ENCODE measurements at regions not wholly inside any gene's neighbourhood (a gene's known extent, or its start where the extent isn't known, plus 50 kb on each side); places are given as distances from the start of the nearest gene placed in this dataset.

DNA sequence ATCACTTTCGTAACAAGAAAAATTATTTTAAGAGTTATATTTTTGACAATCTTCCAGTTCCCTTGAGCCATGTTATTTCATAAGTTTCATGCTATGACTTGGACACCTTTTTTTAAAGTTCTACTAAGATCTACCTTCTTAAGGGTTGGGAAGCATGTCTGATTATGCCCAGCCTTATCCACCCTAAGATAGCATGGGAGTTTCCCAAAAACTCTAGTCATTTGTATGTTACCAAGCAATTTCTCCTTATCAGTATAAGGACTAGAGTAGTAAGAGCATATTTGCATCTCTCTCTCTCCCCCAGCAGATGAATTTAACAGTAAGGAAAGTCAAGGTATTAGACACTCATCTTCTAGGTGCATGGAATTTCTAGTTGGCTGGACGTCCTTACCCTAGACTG is 85.1 kb upstream of the NTRK3 start:
- H3K4me3 ChIP-seq (ENCODE audit: low read length), result no peak overlapping the region
- no peaks in the 10 kb centered on the region for H3K36me3 ChIP-seq (ENCODE audit: control insufficient read depth, insufficient read depth, low read length)
- WGBS (ENCODE audit: insufficient coverage, insufficient read length), result no CpG with 5 or more reads among the region's 2 CpGs
- H3K27me3 ChIP-seq (ENCODE audit: control insufficient read depth, insufficient read depth, low read length), result no peaks in the 10 kb centered on the region
- no peak overlapping the region for H3K27ac ChIP-seq (ENCODE audit: low read length)
- H3K9me3 ChIP-seq (ENCODE audit: control insufficient read depth, insufficient read depth, low read length), result no peaks in the 10 kb centered on the region
- H3K4me1 ChIP-seq (ENCODE audit: control insufficient read depth, insufficient read depth, low read length), result no peaks in the 10 kb centered on the region
- DNase-seq (ENCODE audit: low read depth, low spot score), result no peak

DNA sequence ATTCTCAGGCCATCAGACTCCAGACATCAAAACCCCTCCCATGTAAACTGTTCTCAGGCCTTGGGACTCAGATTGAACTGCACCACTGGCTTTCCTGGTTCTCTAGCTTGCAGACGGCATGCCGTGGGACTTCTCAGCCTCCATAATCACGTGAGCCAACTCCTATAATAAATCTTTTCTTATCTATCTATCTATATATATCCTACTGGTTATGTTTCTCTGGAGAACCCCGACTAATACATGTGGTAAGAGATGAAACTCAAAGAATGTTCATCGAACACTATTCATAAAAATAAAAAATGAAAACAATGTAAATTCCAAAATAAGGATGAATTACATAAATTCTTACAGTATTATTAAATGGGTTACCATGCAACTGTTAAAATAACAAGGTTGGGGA is 84.5 kb upstream of the NTRK3 start:
- H3K4me3 ChIP-seq (ENCODE audit: low read length), result no peak overlapping the region
- DNase-seq (ENCODE audit: low read depth, low spot score), result no peak

DNA sequence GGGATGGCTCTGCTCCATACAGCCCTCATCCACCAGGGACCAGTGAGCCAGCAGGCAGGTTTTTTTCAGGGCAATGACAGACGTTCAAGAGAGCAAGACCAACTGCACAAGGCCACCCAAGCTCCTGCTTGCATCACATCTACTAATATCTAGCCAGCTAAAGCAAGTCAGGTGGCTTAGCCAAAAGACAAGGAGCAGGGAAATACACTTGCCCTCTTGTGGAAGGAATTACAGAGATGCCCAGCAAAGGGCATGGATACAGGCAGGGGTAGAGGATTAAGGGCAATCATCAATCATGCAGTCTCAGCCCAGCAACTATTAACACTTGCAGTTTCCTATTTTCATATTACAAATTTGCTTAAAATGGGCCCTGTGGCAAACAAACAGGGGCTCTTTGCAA is 81.5 kb upstream of the NTRK3 start:
- no CpG with 5 or more reads among the region's 1 CpG for WGBS (ENCODE audit: insufficient coverage, insufficient read length)
- no peak overlapping the region for H3K4me3 ChIP-seq (ENCODE audit: low read length)
- no peaks in the 10 kb centered on the region for H3K27me3 ChIP-seq (ENCODE audit: control insufficient read depth, insufficient read depth, low read length)
- H3K27ac ChIP-seq (ENCODE audit: low read length), result no peak overlapping the region
- H3K4me1 ChIP-seq (ENCODE audit: control insufficient read depth, insufficient read depth, low read length), result no peaks in the 10 kb centered on the region
- DNase-seq (ENCODE audit: low read depth, low spot score), result no peak
- H3K9me3 ChIP-seq (ENCODE audit: control insufficient read depth, insufficient read depth, low read length), result no peaks in the 10 kb centered on the region
- H3K36me3 ChIP-seq (ENCODE audit: control insufficient read depth, insufficient read depth, low read length), result no peaks in the 10 kb centered on the region

More for the DNA sequence above, 84.5 kb upstream of the NTRK3 start:
- H3K27ac ChIP-seq (ENCODE audit: low read length), result no peak overlapping the region
- H3K36me3 ChIP-seq (ENCODE audit: control insufficient read depth, insufficient read depth, low read length), result no peaks in the 10 kb centered on the region
- H3K9me3 ChIP-seq (ENCODE audit: control insufficient read depth, insufficient read depth, low read length), result no peaks in the 10 kb centered on the region
- H3K27me3 ChIP-seq (ENCODE audit: control insufficient read depth, insufficient read depth, low read length), result no peaks in the 10 kb centered on the region
- no CpG with 5 or more reads among the region's 5 CpGs for WGBS (ENCODE audit: insufficient coverage, insufficient read length)
- no peaks in the 10 kb centered on the region for H3K4me1 ChIP-seq (ENCODE audit: control insufficient read depth, insufficient read depth, low read length)

DNA sequence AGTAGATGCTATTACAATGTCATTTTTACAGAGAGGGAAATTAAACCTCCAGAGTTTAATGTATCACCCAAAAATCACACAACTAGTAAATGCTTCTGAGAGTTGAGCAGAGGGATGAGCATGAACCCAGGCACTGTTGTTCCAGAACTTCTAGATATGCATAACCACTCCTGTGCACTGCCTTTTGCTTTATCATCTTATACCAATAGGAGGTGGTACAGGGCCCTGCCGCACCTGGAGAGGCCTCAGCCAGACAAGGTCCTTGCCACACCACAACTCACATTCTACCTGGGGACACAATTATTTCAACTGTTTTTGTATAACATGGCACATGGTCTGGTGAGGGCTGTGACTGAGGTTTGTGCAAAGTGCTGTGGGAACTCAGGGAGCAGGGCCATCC is 78.5 kb upstream of the NTRK3 start:
- Histone ChIP-seq H3K9me3 (ENCODE audit: control insufficient read depth, insufficient read depth, low read length) (no peaks in the 10 kb centered on the region), H3K27ac (ENCODE audit: low read length) (no peak overlapping the region), H3K4me1 (ENCODE audit: control insufficient read depth, insufficient read depth, low read length) (no peaks in the 10 kb centered on the region), H3K36me3 (ENCODE audit: control insufficient read depth, insufficient read depth, low read length) (no peaks in the 10 kb centered on the region), H3K27me3 (ENCODE audit: control insufficient read depth, insufficient read depth, low read length) (no peaks in the 10 kb centered on the region), H3K4me3 (ENCODE audit: low read length) (no peak overlapping the region)
- no peak for DNase-seq (ENCODE audit: low read depth, low spot score)
- no CpG with 5 or more reads among the region's 1 CpG for WGBS (ENCODE audit: insufficient coverage, insufficient read length)

DNA sequence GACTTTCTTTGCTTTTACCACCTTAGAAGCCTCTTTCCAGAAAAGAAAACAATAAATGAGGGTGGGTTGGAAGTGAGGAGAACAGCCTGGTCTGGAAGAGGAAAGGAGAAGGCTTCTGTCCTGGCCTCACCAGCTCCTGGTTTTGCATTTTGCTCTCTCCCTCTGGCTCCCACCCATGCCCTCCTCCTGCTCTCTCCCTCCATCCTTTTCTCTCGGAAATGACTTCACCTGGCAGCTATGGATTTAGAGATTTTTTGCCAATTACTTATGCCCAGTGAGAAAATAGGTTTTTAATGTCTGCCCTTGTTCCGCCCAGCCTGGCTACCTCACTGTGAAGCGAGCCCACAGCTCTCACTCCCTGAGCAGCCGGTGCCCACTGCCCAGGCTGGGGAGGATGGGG is 77.9 kb upstream of the NTRK3 start:
- Histone ChIP-seq H3K36me3 (ENCODE audit: control insufficient read depth, insufficient read depth, low read length) (no peaks in the 10 kb centered on the region), H3K4me3 (ENCODE audit: low read length) (no peak overlapping the region), H3K27ac (ENCODE audit: low read length) (no peak overlapping the region), H3K4me1 (ENCODE audit: control insufficient read depth, insufficient read depth, low read length) (no peaks in the 10 kb centered on the region), H3K9me3 (ENCODE audit: control insufficient read depth, insufficient read depth, low read length) (no peaks in the 10 kb centered on the region), H3K27me3 (ENCODE audit: control insufficient read depth, insufficient read depth, low read length) (no peaks in the 10 kb centered on the region)
- DNase-seq (ENCODE audit: low read depth, low spot score), result no peak
- no CpG with 5 or more reads among the region's 4 CpGs for WGBS (ENCODE audit: insufficient coverage, insufficient read length)

DNA sequence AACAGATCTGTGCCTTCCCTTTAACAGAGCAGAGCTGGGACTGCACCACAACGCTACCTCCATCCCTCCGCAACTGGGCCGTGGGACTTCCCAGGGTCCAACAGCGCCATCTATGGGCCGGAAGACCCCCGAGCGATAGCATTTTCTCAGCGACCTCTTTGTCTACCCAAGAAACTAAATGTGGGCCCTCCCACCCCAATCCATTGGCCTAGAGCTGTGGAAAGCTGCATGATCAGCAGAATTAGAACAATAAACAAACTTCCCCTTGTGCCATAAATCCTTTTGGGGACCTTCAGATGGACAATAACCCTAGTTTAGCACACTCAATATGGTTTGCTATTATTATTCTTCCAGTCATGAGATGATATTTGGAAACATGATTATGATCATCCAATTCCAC is 74.8 kb upstream of the NTRK3 start:
- H3K4me1 ChIP-seq (ENCODE audit: control insufficient read depth, insufficient read depth, low read length), result no peaks in the 10 kb centered on the region
- no CpG with 5 or more reads among the region's 8 CpGs for WGBS (ENCODE audit: insufficient coverage, insufficient read length)
- no peaks in the 10 kb centered on the region for H3K27me3 ChIP-seq (ENCODE audit: control insufficient read depth, insufficient read depth, low read length)
- peak; percentile 73 for DNase-seq (ENCODE audit: low read depth, low spot score)
- H3K36me3 ChIP-seq (ENCODE audit: control insufficient read depth, insufficient read depth, low read length), result no peaks in the 10 kb centered on the region
- H3K4me3 ChIP-seq (ENCODE audit: low read length), result no peak overlapping the region
- no peaks in the 10 kb centered on the region for H3K9me3 ChIP-seq (ENCODE audit: control insufficient read depth, insufficient read depth, low read length)
- H3K27ac ChIP-seq (ENCODE audit: low read length), result no peak overlapping the region

DNA sequence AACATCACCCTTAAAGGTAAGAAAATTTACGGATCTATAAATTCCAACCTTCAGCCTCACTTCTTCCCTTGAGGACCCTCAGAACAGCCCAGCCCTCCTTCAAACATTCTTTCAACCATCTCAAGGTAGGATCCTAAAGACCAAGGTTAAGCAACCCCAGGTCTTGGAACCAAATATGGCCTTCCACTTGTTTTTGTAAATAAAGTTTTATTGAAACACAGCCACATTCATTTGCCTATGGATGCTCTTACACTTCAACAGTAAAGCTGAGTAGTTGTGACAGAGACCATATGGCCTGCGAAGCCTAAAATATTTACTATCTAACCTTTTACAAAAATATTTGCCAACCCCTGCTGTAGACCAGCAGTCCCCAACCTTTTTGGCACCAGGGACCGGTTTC is 70.4 kb upstream of the NTRK3 start:
- Histone ChIP-seq H3K4me1 (ENCODE audit: control insufficient read depth, insufficient read depth, low read length) (no peaks in the 10 kb centered on the region), H3K27ac (ENCODE audit: low read length) (no peak overlapping the region), H3K9me3 (ENCODE audit: control insufficient read depth, insufficient read depth, low read length) (no peaks in the 10 kb centered on the region), H3K4me3 (ENCODE audit: low read length) (no peak overlapping the region), H3K27me3 (ENCODE audit: control insufficient read depth, insufficient read depth, low read length) (no peaks in the 10 kb centered on the region), H3K36me3 (ENCODE audit: control insufficient read depth, insufficient read depth, low read length) (no peaks in the 10 kb centered on the region)
- WGBS (ENCODE audit: insufficient coverage, insufficient read length), result no CpG with 5 or more reads among the region's 3 CpGs
- no peak for DNase-seq (ENCODE audit: low read depth, low spot score)

DNA sequence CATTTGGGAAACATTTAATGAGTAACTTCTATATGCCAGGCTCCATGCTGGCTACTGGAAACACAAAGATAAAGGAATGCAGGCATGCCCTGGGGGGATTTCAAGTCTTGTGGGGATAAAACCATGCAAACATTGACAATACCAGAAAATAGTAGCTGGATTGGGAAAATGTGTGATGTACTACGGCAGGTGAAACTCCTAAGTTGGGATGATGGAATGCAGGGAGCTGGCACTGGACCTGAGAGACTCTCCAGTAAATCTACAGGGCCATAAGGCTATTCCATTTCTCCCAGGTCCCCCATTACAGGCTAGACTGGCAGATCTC is 68.2 kb upstream of the NTRK3 start:
- H3K27me3 ChIP-seq (ENCODE audit: control insufficient read depth, insufficient read depth, low read length), result no peaks in the 10 kb centered on the region
- H3K27ac ChIP-seq (ENCODE audit: low read length), result no peak overlapping the region
- DNase-seq (ENCODE audit: low read depth, low spot score), result no peak
- H3K36me3 ChIP-seq (ENCODE audit: control insufficient read depth, insufficient read depth, low read length), result no peaks in the 10 kb centered on the region
- no peak overlapping the region for H3K4me3 ChIP-seq (ENCODE audit: low read length)
- H3K4me1 ChIP-seq (ENCODE audit: control insufficient read depth, insufficient read depth, low read length), result no peaks in the 10 kb centered on the region
- WGBS (ENCODE audit: insufficient coverage, insufficient read length), result no CpG with 5 or more reads among the region's 1 CpG
- no peaks in the 10 kb centered on the region for H3K9me3 ChIP-seq (ENCODE audit: control insufficient read depth, insufficient read depth, low read length)

DNA sequence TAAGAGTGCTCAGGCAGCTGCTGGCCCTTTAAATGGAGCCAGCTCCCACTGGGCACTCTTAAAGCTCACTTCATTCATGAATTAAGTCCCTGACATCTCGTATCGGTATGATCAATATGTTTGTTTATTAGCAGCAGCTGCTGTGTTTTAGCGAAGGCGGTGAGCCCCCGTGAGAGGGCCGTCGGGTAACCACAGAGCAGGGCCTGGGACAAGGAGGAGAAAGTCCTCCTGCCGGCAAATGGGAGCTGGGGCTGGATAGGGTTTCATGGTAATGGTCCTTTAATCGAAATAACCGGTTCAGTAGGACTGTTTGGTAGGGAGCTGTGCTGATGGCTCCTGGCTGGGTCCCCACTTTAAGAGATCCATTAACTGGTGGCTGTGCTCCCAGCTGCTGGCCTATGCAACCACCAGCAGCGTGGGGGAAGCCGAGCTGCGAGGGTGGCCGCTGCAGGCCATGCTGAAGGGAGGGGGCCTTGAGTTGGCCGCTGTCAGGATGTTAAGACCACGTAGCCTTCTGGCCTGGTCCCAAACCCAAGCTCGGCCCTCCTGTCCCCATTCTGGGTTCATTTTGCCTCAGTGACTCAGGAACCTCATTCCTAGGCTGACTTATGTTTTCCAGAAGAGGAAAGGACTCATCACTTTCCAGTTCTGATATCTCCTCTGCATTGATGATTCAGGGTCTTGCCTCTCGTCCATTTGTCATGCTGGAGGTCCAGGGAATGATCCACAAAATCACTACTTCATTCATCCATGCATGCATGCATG is 67.6 kb upstream of the NTRK3 start:
- no peaks in the 10 kb centered on the region for H3K27me3 ChIP-seq (ENCODE audit: control insufficient read depth, insufficient read depth, low read length)
- H3K9me3 ChIP-seq (ENCODE audit: control insufficient read depth, insufficient read depth, low read length), result no peaks in the 10 kb centered on the region
- no peak for DNase-seq (ENCODE audit: low read depth, low spot score)
- no peaks in the 10 kb centered on the region for H3K4me1 ChIP-seq (ENCODE audit: control insufficient read depth, insufficient read depth, low read length)
- no CpG with 5 or more reads among the region's 18 CpGs for WGBS (ENCODE audit: insufficient coverage, insufficient read length)
- H3K4me3 ChIP-seq (ENCODE audit: low read length), result no peak overlapping the region
- H3K36me3 ChIP-seq (ENCODE audit: control insufficient read depth, insufficient read depth, low read length), result no peaks in the 10 kb centered on the region
- H3K27ac ChIP-seq (ENCODE audit: low read length), result no peak overlapping the region

DNA sequence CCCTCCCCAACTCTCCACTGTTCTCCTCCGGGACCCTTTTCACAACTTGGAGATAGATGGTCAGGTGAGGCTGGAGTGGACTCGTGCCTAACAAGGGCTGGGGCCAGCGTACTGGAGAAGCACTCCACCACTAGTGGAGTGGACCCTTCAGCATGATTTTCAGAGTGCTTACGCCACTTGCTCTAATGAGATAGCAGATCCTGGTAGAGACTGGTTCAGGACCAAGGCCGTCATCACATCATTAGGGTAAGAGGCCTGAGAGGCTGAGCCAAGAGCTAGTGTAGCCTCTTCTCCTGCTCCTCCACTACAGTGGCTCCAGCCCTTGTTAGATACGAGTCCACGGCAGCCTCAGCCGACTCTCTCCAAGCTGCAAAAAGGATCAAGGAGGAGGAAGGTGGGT is 66.9 kb upstream of the NTRK3 start:
- Histone ChIP-seq H3K27me3 (ENCODE audit: control insufficient read depth, insufficient read depth, low read length) (no peaks in the 10 kb centered on the region), H3K27ac (ENCODE audit: low read length) (no peak overlapping the region), H3K4me3 (ENCODE audit: low read length) (no peak overlapping the region), H3K4me1 (ENCODE audit: control insufficient read depth, insufficient read depth, low read length) (no peaks in the 10 kb centered on the region), H3K36me3 (ENCODE audit: control insufficient read depth, insufficient read depth, low read length) (no peaks in the 10 kb centered on the region), H3K9me3 (ENCODE audit: control insufficient read depth, insufficient read depth, low read length) (no peaks in the 10 kb centered on the region)
- WGBS (ENCODE audit: insufficient coverage, insufficient read length), result no CpG with 5 or more reads among the region's 8 CpGs
- no peak for DNase-seq (ENCODE audit: low read depth, low spot score)

DNA sequence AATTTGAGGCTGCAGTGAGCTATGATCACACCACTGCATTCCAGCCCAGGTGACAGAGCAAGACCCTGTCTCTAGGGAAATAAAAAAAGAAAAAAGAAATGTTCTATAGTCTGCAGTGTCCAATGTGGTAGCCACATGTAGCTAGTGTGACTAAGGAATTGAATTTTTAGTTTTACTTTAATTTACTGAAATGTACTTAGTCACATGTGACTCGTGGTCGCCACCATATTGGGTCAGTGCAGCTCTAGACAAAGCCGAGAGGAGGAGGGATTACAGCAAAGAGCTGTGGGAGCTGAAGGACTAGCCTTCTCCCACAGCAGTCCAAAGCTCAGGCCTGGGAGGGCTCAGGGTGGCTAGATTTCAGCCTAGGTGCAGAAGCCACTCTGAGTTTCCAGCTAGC is 65.9 kb upstream of the NTRK3 start:
- Histone ChIP-seq H3K27ac (ENCODE audit: low read length) (no peak overlapping the region), H3K36me3 (ENCODE audit: control insufficient read depth, insufficient read depth, low read length) (no peaks in the 10 kb centered on the region), H3K9me3 (ENCODE audit: control insufficient read depth, insufficient read depth, low read length) (no peaks in the 10 kb centered on the region), H3K4me1 (ENCODE audit: control insufficient read depth, insufficient read depth, low read length) (no peaks in the 10 kb centered on the region), H3K4me3 (ENCODE audit: low read length) (no peak overlapping the region), H3K27me3 (ENCODE audit: control insufficient read depth, insufficient read depth, low read length) (no peaks in the 10 kb centered on the region)
- WGBS (ENCODE audit: insufficient coverage, insufficient read length), result no CpG with 5 or more reads among the region's 3 CpGs
- DNase-seq (ENCODE audit: low read depth, low spot score), result no peak
